Sigmoid colon (tissue), 4 donors: ENCODE measurements at regions not wholly inside any gene's neighbourhood (a gene's known extent, or its start where the extent isn't known, plus 50 kb on each side); places are given as distances from the start of the nearest gene placed in this dataset.

Source experiments
- EP300 ChIP-seq, 4 donors: sonication (generic); formaldehyde crosslinking; IDR thresholded peaks; one replicate each; pipeline ENCODE4 v1.6.1; 2017; ENCODE audit warnings: antibody characterized with exemption in 4 of 4
- POLR2A ChIP-seq, 2 donors: fragments of 450-650 bp; IDR thresholded peaks; one replicate each; pipeline ENCODE4 v1.6.1; 2016; ENCODE audit warnings: antibody characterized with exemption in 2 of 2, mild to moderate bottlenecking in 2 of 2, moderate library complexity in 2 of 2
- TF ChIP-seq, protein P1 (sequence below), 4 experiments: fragments of 450-650 bp in 3 of 4; fragments of 200-600 bp in 1 of 4; IDR thresholded peaks; one replicate each; pipeline ENCODE4 v1.5.1; 2016 to 2019; ENCODE audit warnings: antibody characterized with exemption in 4 of 4, mild to moderate bottlenecking in 3 of 4, moderate library complexity in 2 of 4

DNA sequence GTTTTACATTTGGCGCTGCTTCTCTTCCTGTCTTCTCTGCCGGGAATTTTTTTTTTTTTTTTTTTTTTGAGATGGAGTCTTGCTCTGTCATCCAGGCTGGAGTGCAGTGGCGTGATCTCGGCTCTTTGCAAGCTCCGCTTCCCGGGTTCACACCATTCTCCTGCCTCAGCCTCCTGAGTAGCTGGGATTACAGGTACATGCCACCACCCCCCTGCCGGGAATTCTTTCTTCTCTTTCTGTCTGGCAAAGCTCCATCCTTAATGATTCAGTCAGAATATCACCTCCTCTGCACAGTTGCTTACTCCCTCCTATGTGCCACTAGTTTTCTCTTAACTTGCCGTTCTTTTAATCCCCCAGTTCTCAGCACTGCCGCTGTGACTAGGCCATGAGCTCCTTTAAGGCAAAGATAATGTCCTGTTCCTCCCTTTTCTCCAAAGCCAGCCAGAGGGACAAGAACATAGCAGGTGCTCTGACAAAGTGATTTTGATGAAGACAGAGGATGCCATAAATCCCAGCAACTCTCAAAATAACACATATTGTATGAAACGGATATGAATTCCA, 112.1 kb upstream of the LRATD1 start:
- TF ChIP-seq, protein P1, sequence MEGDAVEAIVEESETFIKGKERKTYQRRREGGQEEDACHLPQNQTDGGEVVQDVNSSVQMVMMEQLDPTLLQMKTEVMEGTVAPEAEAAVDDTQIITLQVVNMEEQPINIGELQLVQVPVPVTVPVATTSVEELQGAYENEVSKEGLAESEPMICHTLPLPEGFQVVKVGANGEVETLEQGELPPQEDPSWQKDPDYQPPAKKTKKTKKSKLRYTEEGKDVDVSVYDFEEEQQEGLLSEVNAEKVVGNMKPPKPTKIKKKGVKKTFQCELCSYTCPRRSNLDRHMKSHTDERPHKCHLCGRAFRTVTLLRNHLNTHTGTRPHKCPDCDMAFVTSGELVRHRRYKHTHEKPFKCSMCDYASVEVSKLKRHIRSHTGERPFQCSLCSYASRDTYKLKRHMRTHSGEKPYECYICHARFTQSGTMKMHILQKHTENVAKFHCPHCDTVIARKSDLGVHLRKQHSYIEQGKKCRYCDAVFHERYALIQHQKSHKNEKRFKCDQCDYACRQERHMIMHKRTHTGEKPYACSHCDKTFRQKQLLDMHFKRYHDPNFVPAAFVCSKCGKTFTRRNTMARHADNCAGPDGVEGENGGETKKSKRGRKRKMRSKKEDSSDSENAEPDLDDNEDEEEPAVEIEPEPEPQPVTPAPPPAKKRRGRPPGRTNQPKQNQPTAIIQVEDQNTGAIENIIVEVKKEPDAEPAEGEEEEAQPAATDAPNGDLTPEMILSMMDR (IDR thresholded peaks at IDR 0.05) = no peak
- TF ChIP-seq POLR2A (IDR thresholded peaks at IDR 0.05) (no peak), EP300 (IDR thresholded peaks at IDR 0.05) (no peak)
